Breast epithelium (tissue), 3 donors: ENCODE measurements at regions not wholly inside any gene's neighbourhood (a gene's known extent, or its start where the extent isn't known, plus 50 kb on each side); places are given as distances from the start of the nearest gene placed in this dataset.

Experiments
- POLR2A ChIP-seq: fragments of 450-650 bp; IDR thresholded peaks from one replicate; pipeline ENCODE4 v1.6.1; 2016; ENCODE audit warnings: antibody characterized with exemption, mild to moderate bottlenecking, moderate library complexity
- POLR2AphosphoS5 ChIP-seq, 3 donors: sonication (generic); formaldehyde crosslinking; IDR thresholded peaks; one replicate each; pipeline ENCODE4 v1.6.1; 2017; ENCODE audit warnings: antibody characterized with exemption in 3 of 3
- TF ChIP-seq, protein P1 (sequence below), 3 donors: fragments of 450-650 bp; IDR thresholded peaks; one replicate each; pipeline ENCODE4 v1.5.1; 2016 to 2017; ENCODE audit warnings: antibody characterized with exemption in 3 of 3, mild to moderate bottlenecking in 3 of 3, moderate library complexity in 3 of 3

DNA sequence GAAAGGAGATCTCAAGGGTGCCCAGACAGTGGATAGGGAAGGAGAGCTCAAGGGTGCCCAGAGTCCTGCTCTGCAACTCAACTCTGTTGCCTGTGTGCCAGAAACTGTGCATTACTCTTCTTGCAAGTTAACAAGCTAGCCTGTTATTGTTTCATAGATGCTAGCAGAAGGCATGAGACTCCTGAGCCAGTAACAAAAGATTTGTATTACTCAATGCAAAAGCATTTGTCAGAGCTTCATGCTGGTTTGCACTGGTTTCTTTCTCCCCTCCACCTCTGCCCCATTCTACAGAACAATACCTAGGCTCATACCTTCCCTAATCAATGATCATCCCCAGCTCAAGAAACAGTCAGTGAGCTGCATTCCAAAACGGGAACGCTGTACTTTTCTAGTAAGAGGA is 124.5 kb upstream of the NEIL3 start:
- TF ChIP-seq, protein P1, sequence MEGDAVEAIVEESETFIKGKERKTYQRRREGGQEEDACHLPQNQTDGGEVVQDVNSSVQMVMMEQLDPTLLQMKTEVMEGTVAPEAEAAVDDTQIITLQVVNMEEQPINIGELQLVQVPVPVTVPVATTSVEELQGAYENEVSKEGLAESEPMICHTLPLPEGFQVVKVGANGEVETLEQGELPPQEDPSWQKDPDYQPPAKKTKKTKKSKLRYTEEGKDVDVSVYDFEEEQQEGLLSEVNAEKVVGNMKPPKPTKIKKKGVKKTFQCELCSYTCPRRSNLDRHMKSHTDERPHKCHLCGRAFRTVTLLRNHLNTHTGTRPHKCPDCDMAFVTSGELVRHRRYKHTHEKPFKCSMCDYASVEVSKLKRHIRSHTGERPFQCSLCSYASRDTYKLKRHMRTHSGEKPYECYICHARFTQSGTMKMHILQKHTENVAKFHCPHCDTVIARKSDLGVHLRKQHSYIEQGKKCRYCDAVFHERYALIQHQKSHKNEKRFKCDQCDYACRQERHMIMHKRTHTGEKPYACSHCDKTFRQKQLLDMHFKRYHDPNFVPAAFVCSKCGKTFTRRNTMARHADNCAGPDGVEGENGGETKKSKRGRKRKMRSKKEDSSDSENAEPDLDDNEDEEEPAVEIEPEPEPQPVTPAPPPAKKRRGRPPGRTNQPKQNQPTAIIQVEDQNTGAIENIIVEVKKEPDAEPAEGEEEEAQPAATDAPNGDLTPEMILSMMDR (IDR thresholded peaks at IDR 0.05) = no peak
- TF ChIP-seq POLR2A = no peak
- TF ChIP-seq POLR2AphosphoS5 (IDR thresholded peaks at IDR 0.05) = no peak
